ENCODE measurements at regions not wholly inside any gene's neighbourhood (a gene's known extent, or its start where the extent isn't known, plus 50 kb on each side); places are given as distances from the start of the nearest gene placed in this dataset.

DNA sequence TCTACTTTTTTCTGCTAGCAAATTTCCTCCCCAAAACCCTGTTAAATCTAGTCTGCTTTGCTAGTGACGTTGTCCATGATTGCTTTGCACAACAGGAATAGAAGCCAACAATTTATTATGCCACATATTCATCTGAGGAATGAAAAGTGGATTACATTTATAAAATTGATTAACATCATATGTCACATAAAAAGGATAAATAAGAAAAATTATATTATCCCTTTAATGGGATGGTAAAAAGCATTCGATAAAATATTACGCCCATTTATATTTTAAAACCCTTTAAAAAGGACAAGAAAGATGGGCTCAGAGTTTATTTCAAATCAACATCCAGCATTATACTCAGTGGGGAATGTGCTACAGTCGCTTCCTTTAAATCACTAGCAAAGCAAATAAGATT, 991.7 kb downstream of the DIAPH3 start:
- Histone ChIP-seq H4K20me1 (ENCODE audit: insufficient read depth) (no peaks in the 10 kb centered on the region), H3K9ac (ENCODE audit: low read length) (no peak overlapping the region), H3K4me2 (ENCODE audit: low read length) (no peak overlapping the region), H2AFZ (ENCODE audit: low read depth, low read length) (no peak overlapping the region), H3K36me3 (ENCODE audit: insufficient read depth, low read length) (no peaks in the 10 kb centered on the region), H3F3A (ENCODE audit: insufficient read depth, low read length, poor library complexity, severe bottlenecking) (no peaks in the 10 kb centered on the region), H3K4me3 (ENCODE audit: low read length) (no peak overlapping the region), H3K9me2 (ENCODE audit: insufficient read depth, low read length) (no peaks in the 10 kb centered on the region), H3K79me2 (replicated peaks; ENCODE audit: insufficient read depth, low read length) (no peaks in the 10 kb centered on the region), H3K27ac (ENCODE audit: low read length) (no peak overlapping the region), H3K27me3 (ENCODE audit: insufficient read depth, low read depth, low read length) (no peaks in the 10 kb centered on the region), H3K9me3 (ENCODE audit: low read length) (no peaks in the 10 kb centered on the region)
- TF ChIP-seq, protein P1, sequence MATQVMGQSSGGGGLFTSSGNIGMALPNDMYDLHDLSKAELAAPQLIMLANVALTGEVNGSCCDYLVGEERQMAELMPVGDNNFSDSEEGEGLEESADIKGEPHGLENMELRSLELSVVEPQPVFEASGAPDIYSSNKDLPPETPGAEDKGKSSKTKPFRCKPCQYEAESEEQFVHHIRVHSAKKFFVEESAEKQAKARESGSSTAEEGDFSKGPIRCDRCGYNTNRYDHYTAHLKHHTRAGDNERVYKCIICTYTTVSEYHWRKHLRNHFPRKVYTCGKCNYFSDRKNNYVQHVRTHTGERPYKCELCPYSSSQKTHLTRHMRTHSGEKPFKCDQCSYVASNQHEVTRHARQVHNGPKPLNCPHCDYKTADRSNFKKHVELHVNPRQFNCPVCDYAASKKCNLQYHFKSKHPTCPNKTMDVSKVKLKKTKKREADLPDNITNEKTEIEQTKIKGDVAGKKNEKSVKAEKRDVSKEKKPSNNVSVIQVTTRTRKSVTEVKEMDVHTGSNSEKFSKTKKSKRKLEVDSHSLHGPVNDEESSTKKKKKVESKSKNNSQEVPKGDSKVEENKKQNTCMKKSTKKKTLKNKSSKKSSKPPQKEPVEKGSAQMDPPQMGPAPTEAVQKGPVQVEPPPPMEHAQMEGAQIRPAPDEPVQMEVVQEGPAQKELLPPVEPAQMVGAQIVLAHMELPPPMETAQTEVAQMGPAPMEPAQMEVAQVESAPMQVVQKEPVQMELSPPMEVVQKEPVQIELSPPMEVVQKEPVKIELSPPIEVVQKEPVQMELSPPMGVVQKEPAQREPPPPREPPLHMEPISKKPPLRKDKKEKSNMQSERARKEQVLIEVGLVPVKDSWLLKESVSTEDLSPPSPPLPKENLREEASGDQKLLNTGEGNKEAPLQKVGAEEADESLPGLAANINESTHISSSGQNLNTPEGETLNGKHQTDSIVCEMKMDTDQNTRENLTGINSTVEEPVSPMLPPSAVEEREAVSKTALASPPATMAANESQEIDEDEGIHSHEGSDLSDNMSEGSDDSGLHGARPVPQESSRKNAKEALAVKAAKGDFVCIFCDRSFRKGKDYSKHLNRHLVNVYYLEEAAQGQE (IDR thresholded peaks at IDR 0.05; ENCODE audit: borderline replicate concordance): no peak
- TF ChIP-seq, protein P2, sequence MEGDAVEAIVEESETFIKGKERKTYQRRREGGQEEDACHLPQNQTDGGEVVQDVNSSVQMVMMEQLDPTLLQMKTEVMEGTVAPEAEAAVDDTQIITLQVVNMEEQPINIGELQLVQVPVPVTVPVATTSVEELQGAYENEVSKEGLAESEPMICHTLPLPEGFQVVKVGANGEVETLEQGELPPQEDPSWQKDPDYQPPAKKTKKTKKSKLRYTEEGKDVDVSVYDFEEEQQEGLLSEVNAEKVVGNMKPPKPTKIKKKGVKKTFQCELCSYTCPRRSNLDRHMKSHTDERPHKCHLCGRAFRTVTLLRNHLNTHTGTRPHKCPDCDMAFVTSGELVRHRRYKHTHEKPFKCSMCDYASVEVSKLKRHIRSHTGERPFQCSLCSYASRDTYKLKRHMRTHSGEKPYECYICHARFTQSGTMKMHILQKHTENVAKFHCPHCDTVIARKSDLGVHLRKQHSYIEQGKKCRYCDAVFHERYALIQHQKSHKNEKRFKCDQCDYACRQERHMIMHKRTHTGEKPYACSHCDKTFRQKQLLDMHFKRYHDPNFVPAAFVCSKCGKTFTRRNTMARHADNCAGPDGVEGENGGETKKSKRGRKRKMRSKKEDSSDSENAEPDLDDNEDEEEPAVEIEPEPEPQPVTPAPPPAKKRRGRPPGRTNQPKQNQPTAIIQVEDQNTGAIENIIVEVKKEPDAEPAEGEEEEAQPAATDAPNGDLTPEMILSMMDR (IDR thresholded peaks at IDR 0.05; ENCODE audit: poor library complexity, severe bottlenecking): no peak
- TF ChIP-seq EP300 (conservative IDR thresholded peaks at IDR 0.05; ENCODE audit: poor library complexity, severe bottlenecking) (no peak), SMC3 (conservative IDR thresholded peaks at IDR 0.05; ENCODE audit: poor library complexity) (no peak)

DNA sequence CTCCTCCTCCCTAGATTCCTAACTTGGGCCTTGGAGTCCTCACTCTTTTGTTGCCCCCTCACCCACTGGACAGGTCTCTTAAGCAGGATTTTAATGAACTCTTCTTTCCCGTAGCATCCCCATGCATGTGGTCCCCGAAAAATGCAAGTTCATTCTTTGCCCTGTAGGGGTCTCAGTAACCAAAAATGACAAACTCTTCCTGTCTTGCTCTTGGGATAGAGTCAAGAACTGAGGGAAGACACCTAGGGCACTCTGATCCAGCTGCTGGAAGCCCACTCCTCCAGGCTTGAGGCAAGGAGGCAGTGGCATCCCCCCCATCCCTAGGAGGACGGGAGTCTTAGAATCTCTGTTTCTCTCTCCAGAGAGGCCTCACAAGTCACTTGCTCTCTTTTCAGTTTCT, 987.0 kb downstream of the DIAPH3 start:
- no peak overlapping the region for H3K4me3 ChIP-seq (ENCODE audit: low read length)
- H3K36me3 ChIP-seq (ENCODE audit: insufficient read depth, low read length): no peaks in the 10 kb centered on the region
- TF ChIP-seq EZH2 (IDR thresholded peaks at IDR 0.05; ENCODE audit: borderline replicate concordance, insufficient read depth, low read length, poor library complexity, severe bottlenecking): no peak
- no peak for TF ChIP-seq POLR2AphosphoS5 (IDR thresholded peaks at IDR 0.05)
- no peak for TF ChIP-seq MXI1 (conservative IDR thresholded peaks at IDR 0.05; ENCODE audit: poor library complexity, severe bottlenecking)
- no peaks in the 10 kb centered on the region for H3K9me3 ChIP-seq (ENCODE audit: low read length)
- H3K27ac ChIP-seq (ENCODE audit: low read length): no peak overlapping the region
- H3K4me2 ChIP-seq (ENCODE audit: low read length): no peak overlapping the region
- no peaks in the 10 kb centered on the region for H3F3A ChIP-seq (ENCODE audit: insufficient read depth, low read length, poor library complexity, severe bottlenecking)
- H3K9me2 ChIP-seq (ENCODE audit: insufficient read depth, low read length): no peaks in the 10 kb centered on the region
- H3K79me2 ChIP-seq (replicated peaks; ENCODE audit: insufficient read depth, low read length): no peaks in the 10 kb centered on the region
- no peak overlapping the region for H2AFZ ChIP-seq (ENCODE audit: low read depth, low read length)
- no peak overlapping the region for H3K9ac ChIP-seq (ENCODE audit: low read length)
- no peaks in the 10 kb centered on the region for H3K27me3 ChIP-seq (ENCODE audit: insufficient read depth, low read depth, low read length)
- H4K20me1 ChIP-seq (ENCODE audit: insufficient read depth): no peaks in the 10 kb centered on the region

DNA sequence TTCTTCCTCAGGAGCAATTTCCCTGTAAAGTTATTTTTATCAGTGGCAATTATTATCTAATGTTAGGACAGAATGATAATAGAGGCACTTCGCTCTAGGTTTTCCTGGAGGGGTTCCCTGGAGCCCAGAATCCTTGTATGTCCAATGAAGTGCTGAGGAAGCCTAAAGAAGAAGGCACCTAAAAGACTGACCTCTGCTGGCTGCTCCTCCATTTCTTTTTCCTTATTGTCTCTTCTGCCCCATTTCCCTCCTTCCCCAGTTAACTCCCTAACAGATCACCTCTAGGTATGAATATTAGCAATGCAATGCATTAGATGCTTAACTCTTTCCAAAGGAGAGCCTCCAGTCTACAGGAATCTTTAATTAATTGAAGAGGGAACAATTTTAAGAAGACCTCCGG, 985.4 kb downstream of the DIAPH3 start:
- Histone ChIP-seq H3K4me3 (ENCODE audit: low read length) (no peak overlapping the region), H3K9me3 (ENCODE audit: low read length) (no peaks in the 10 kb centered on the region), H4K20me1 (ENCODE audit: insufficient read depth) (no peaks in the 10 kb centered on the region), H3K9me2 (ENCODE audit: insufficient read depth, low read length) (no peaks in the 10 kb centered on the region), H3K9ac (ENCODE audit: low read length) (no peak overlapping the region), H3K36me3 (ENCODE audit: insufficient read depth, low read length) (no peaks in the 10 kb centered on the region), H2AFZ (ENCODE audit: low read depth, low read length) (no peak overlapping the region), H3K4me2 (ENCODE audit: low read length) (no peak overlapping the region), H3K79me2 (replicated peaks; ENCODE audit: insufficient read depth, low read length) (no peaks in the 10 kb centered on the region), H3K27ac (ENCODE audit: low read length) (no peak overlapping the region), H3K27me3 (ENCODE audit: insufficient read depth, low read depth, low read length) (no peaks in the 10 kb centered on the region), H3F3A (ENCODE audit: insufficient read depth, low read length, poor library complexity, severe bottlenecking) (no peaks in the 10 kb centered on the region)
- TF ChIP-seq TAF1 (IDR thresholded peaks at IDR 0.05; ENCODE audit: low read depth) (no peak), SMC3 (conservative IDR thresholded peaks at IDR 0.05; ENCODE audit: poor library complexity) (no peak), EZH2 (IDR thresholded peaks at IDR 0.05; ENCODE audit: borderline replicate concordance, insufficient read depth, low read length, poor library complexity, severe bottlenecking) (no peak), EP300 (conservative IDR thresholded peaks at IDR 0.05; ENCODE audit: poor library complexity, severe bottlenecking) (no peak), MXI1 (conservative IDR thresholded peaks at IDR 0.05; ENCODE audit: poor library complexity, severe bottlenecking) (no peak), POLR2AphosphoS5 (IDR thresholded peaks at IDR 0.05) (no peak), RAD21 (conservative IDR thresholded peaks at IDR 0.05) (no peak)
- TF ChIP-seq, protein P2 (IDR thresholded peaks at IDR 0.05; ENCODE audit: poor library complexity, severe bottlenecking): no peak
- TF ChIP-seq, protein P1 (IDR thresholded peaks at IDR 0.05; ENCODE audit: borderline replicate concordance): no peak
